Chondrocyte (in vitro differentiated cells): ENCODE measurements at regions not wholly inside any gene's neighbourhood (a gene's known extent, or its start where the extent isn't known, plus 50 kb on each side); places are given as distances from the start of the nearest gene placed in this dataset.

ENCODE experiments used
- DNase-seq: peaks from one replicate; pipeline ENCODE4 v3.0.0; 2021; ENCODE audit warnings: mixed read lengths, low spot score
- H3K27ac Mint-ChIP-seq: one replicate; pipeline ENCODE4 v1.8.0; 2021; ENCODE audit warnings: mild to moderate bottlenecking, moderate library complexity, mixed read lengths; ENCODE audit not compliant: unreplicated experiment
- H3K27me3 Mint-ChIP-seq: 2 replicates; pipeline ENCODE4 v1.8.0; 2021; ENCODE audit warnings: low read depth, mixed read lengths
- H3K36me3 Mint-ChIP-seq: 2 replicates; pipeline ENCODE4 v1.8.0; 2021; ENCODE audit warnings: low read depth, mixed read lengths
- H3K4me1 Mint-ChIP-seq: 2 replicates; pipeline ENCODE4 v1.8.0; 2021; ENCODE audit warnings: low read depth, mild to moderate bottlenecking, mixed read lengths
- H3K4me3 Mint-ChIP-seq: one replicate; pipeline ENCODE4 v1.8.0; 2021; ENCODE audit warnings: mild to moderate bottlenecking, moderate library complexity, mixed read lengths; ENCODE audit not compliant: unreplicated experiment
- H3K9me3 Mint-ChIP-seq: 2 replicates; pipeline ENCODE4 v1.8.0; 2021; ENCODE audit warnings: low read depth, mixed read lengths
- CTCF ChIP-seq: fragments of 200-600 bp; sonication (generic); IDR thresholded peaks from 2 replicates; pipeline ENCODE4 v1.5.0; 2021; ENCODE audit warnings: antibody characterized with exemption, mild to moderate bottlenecking, moderate library complexity

- H3K4me3 Mint-ChIP-seq: no peak overlapping the region
- peaks cover 8% of the 10 kb centered on the region for H3K9me3 Mint-ChIP-seq
- H3K27ac Mint-ChIP-seq: no peak overlapping the region
- H3K4me1 Mint-ChIP-seq: peaks cover 2% of the 10 kb centered on the region
- no peaks in the 10 kb centered on the region for H3K27me3 Mint-ChIP-seq
- H3K36me3 Mint-ChIP-seq: no peaks in the 10 kb centered on the region
- DNase-seq: no peak
- no peak for TF ChIP-seq CTCF
These were observed 314.8 kb downstream of the RBM43 start for GRCh38 chr2:150946831-150947230.

- no peak for TF ChIP-seq CTCF
- no peak for DNase-seq
- Mint-ChIP-seq H3K27ac (no peak overlapping the region), H3K9me3 (peaks cover 5% of the 10 kb centered on the region), H3K4me3 (no peak overlapping the region), H3K36me3 (no peaks in the 10 kb centered on the region), H3K27me3 (no peaks in the 10 kb centered on the region), H3K4me1 (peaks cover 2% of the 10 kb centered on the region)
These were observed 317.3 kb downstream of the RBM43 start for GRCh38 chr2:150944315-150944714.

- peaks cover 5% of the 10 kb centered on the region for H3K9me3 Mint-ChIP-seq
- no peaks in the 10 kb centered on the region for H3K36me3 Mint-ChIP-seq
- DNase-seq: no peak
- no peak for TF ChIP-seq CTCF
- no peak overlapping the region for H3K4me3 Mint-ChIP-seq
- no peak overlapping the region for H3K27ac Mint-ChIP-seq
- peaks cover 6% of the 10 kb centered on the region for H3K4me1 Mint-ChIP-seq
- no peaks in the 10 kb centered on the region for H3K27me3 Mint-ChIP-seq
These were observed 322.6 kb downstream of the RBM43 start for GRCh38 chr2:150939087-150939486.

GRCh38 chr2:150938527-150938926 lies 323.1 kb downstream of the RBM43 start:
- Mint-ChIP-seq H3K27me3 (no peaks in the 10 kb centered on the region), H3K36me3 (no peaks in the 10 kb centered on the region), H3K27ac (no peak overlapping the region), H3K9me3 (peaks cover 5% of the 10 kb centered on the region), H3K4me3 (no peak overlapping the region), H3K4me1 (peaks cover 6% of the 10 kb centered on the region)
- no peak for TF ChIP-seq CTCF
- no peak for DNase-seq

- H3K27me3 Mint-ChIP-seq: no peaks in the 10 kb centered on the region
- no peaks in the 10 kb centered on the region for H3K36me3 Mint-ChIP-seq
- TF ChIP-seq CTCF: no peak
- peaks cover 6% of the 10 kb centered on the region for H3K4me1 Mint-ChIP-seq
- H3K27ac Mint-ChIP-seq: no peak overlapping the region
- H3K9me3 Mint-ChIP-seq: peaks cover 5% of the 10 kb centered on the region
- DNase-seq: no peak
- H3K4me3 Mint-ChIP-seq: no peak overlapping the region
These were observed 324.6 kb downstream of the RBM43 start for GRCh38 chr2:150937030-150937429.
